HepG2 (cell line): ENCODE measurements at regions not wholly inside any gene's neighbourhood (a gene's known extent, or its start where the extent isn't known, plus 50 kb on each side); places are given as distances from the start of the nearest gene placed in this dataset.

Source experiments
- ATAC-seq: fragments of 200-7000 bp; cut with Tn5 transposase; 3 replicates; pipeline ENCODE4 v1.9.1; 2020; ENCODE audit warnings: mild to moderate bottlenecking, moderate library complexity
- BruUV-seq: library from RNA; stranded (reverse); fragments of 400-500 nt; replicated peaks from 2 replicates; lab custom pipeline; 2021; lab: Mats Ljungman, UMichigan
- CTCF ChIA-PET: fragments of 300-600 bp; formaldehyde crosslinking; extraction: SDS; loops from one replicate; lab custom pipeline; 2021; ENCODE audit warnings: low total read pairs, inconsistent platforms, low intra/inter-chr PET ratio; lab: Yijun Ruan, JAX
- POLR2A ChIA-PET: fragments of 350-600 bp; sonication (Branson Sonifier 250); formaldehyde crosslinking; loops from one replicate; lab custom pipeline; 2020; ENCODE audit warnings: antibody characterized with exemption, inconsistent platforms; lab: Yijun Ruan, JAX
- DNase-seq: peaks from one replicate; pipeline ENCODE4 v3.0.0-alpha.2; 2015; ENCODE audit warnings: low spot score
- FAIRE-seq: peaks from 3 replicates; lab custom pipeline; 2011; peaks lifted over from hg19 to GRCh38; lab: Jason Lieb, UNC
- H2AFZ ChIP-seq: one replicate; pipeline ENCODE4 v1.6.1; 2011; ENCODE audit warnings: low read length, inconsistent platforms
- H3K27ac ChIP-seq: fragments of 300-600 bp; 3 replicates; pipeline ENCODE4 v1.8.0; 2011; ENCODE audit warnings: mixed run types, mild to moderate bottlenecking, mixed read lengths, low read length, inconsistent platforms; ENCODE audit not compliant: insufficient read depth; ENCODE audit errors: extremely low read length
- H3K27me3 ChIP-seq, 2 experiments: fragments of 200-600 bp in 1 of 2; 2 replicates in 1 of 2; 3 replicates in 1 of 2; pipeline versions ENCODE4 v1.6.0 to v1.8.0; 2011; ENCODE audit warnings: low read length in 2 of 2, mild to moderate bottlenecking in 2 of 2, moderate library complexity in 2 of 2, inconsistent platforms in 1 of 2; ENCODE audit not compliant: insufficient read depth in 2 of 2, control insufficient read depth in 1 of 2
- H3K36me3 ChIP-seq, 2 experiments: fragments of 200-600 bp in 1 of 2; replicated peaks in 1 of 2; 2 replicates in 1 of 2; 3 replicates in 1 of 2; pipeline versions ENCODE4 v1.5.1 to v1.8.0; 2011; ENCODE audit warnings: low read length in 2 of 2, inconsistent platforms in 1 of 2; ENCODE audit not compliant: insufficient read depth in 2 of 2, control insufficient read depth in 1 of 2
- H3K4me1 ChIP-seq: 2 replicates; pipeline ENCODE4 v1.5.1; 2012; ENCODE audit warnings: low read length, inconsistent platforms; ENCODE audit not compliant: insufficient read depth
- H3K4me2 ChIP-seq: 2 replicates; pipeline ENCODE4 v1.6.0; 2011; ENCODE audit warnings: low read depth, low read length, inconsistent platforms
- H3K4me3 ChIP-seq, 3 experiments: fragments of 200-600 bp in 1 of 3; sonication (generic), shearing (Covaris generic) in 1 of 3; replicated peaks in 1 of 3; 2 replicates each; pipeline ENCODE4 v1.5.1; 2011 to 2016; ENCODE audit warnings: low read length in 3 of 3, inconsistent platforms in 2 of 3, low read depth in 2 of 3, mild to moderate bottlenecking in 2 of 3, control low read depth in 1 of 3, mixed read lengths in 1 of 3; ENCODE audit not compliant: insufficient read depth in 1 of 3
- H3K79me2 ChIP-seq: one replicate; pipeline ENCODE4 v1.6.1; 2011; ENCODE audit warnings: low read length, inconsistent platforms; ENCODE audit not compliant: insufficient read depth
- H3K9ac ChIP-seq: 2 replicates; pipeline ENCODE4 v1.6.0; 2011; ENCODE audit warnings: mild to moderate bottlenecking, low read depth, low read length, inconsistent platforms; ENCODE audit not compliant: insufficient read depth
- H3K9me3 ChIP-seq: 2 replicates; pipeline ENCODE4 v1.5.1; 2012; ENCODE audit warnings: mild to moderate bottlenecking, low read length
- H4K20me1 ChIP-seq: 2 replicates; pipeline ENCODE4 v1.6.0; 2011; ENCODE audit warnings: inconsistent platforms, mild to moderate bottlenecking, low read length, moderate library complexity; ENCODE audit not compliant: insufficient read depth
- FOSL2 ChIP-seq: sonication (generic); formaldehyde crosslinking; IDR thresholded peaks from 2 replicates; pipeline ENCODE4 v1.4.0; 2020; ENCODE audit warnings: missing genetic modification reagents
- HNF4G ChIP-seq, 2 experiments: sonication (generic) in 1 of 2; formaldehyde crosslinking in 1 of 2; IDR thresholded peaks; 2 replicates each; pipeline versions ENCODE4 v1.4.0 to v1.6.1; 2011 to 2020; ENCODE audit warnings: borderline replicate concordance in 2 of 2, low read depth in 2 of 2, mild to moderate bottlenecking in 2 of 2, low read length in 1 of 2, missing genetic modification reagents in 1 of 2, moderate library complexity in 1 of 2
- IRF2 ChIP-seq: IDR thresholded peaks from 2 replicates; pipeline ENCODE4 v1.6.1; 2018; ENCODE audit warnings: missing genetic modification reagents, missing compliant biosample characterization
- KAT7 ChIP-seq: IDR thresholded peaks from 2 replicates; pipeline ENCODE4 v1.6.1; 2018; ENCODE audit warnings: borderline replicate concordance, missing compliant biosample characterization
- KMT2B ChIP-seq: IDR thresholded peaks from 2 replicates; pipeline ENCODE4 v1.6.1; 2016; ENCODE audit warnings: missing genetic modification reagents, missing compliant biosample characterization
- MAFF ChIP-seq: IDR thresholded peaks from 2 replicates; pipeline ENCODE4 v1.6.1; 2011; ENCODE audit warnings: low read depth, low read length, improper control_type of control experiment
- MAFK ChIP-seq, 2 experiments: IDR thresholded peaks in 1 of 2; conservative IDR thresholded peaks in 1 of 2; 2 replicates each; pipeline ENCODE4 v1.6.1; 2011; ENCODE audit warnings: improper control_type of control experiment in 2 of 2, low read length in 2 of 2
- ZNF652 ChIP-seq: IDR thresholded peaks from 2 replicates; pipeline ENCODE4 v1.6.1; 2016; ENCODE audit warnings: low read depth, borderline replicate concordance
- ZNF770 ChIP-seq: sonication (generic); formaldehyde crosslinking; IDR thresholded peaks from 2 replicates; pipeline ENCODE4 v1.5.0; 2020; ENCODE audit warnings: mild to moderate bottlenecking, missing genetic modification reagents
- ZNF776 ChIP-seq: sonication (generic); formaldehyde crosslinking; IDR thresholded peaks from 2 replicates; pipeline ENCODE4 v1.4.0; 2020; ENCODE audit warnings: mild to moderate bottlenecking, missing genetic modification reagents
- WGBS: methylation state at CpG from one replicate; pipeline ENCODE4 v1.1.6; 2017; ENCODE audit warnings: low lambda C conversion rate; 5-methylcytosine and 5-hydroxymethylcytosine counted together
- in situ Hi-C: cut with HindIII; loops from 2 replicates; pipeline ENCODE4 v1.10.0; 2017; ENCODE audit warnings: low pct_unique_long_range_greater_than_20kb; ENCODE audit not compliant: extremely low pct_ligation_motif_present
- intact Hi-C: fragments of 100-400 bp; cut with micrococcal nuclease; formaldehyde crosslinking; loops from one replicate; pipeline ENCODE4 v1.10.0; 2022; ENCODE audit not compliant: unreplicated experiment
- TF ChIP-seq, protein P1 (sequence below): sonication (generic); formaldehyde crosslinking; IDR thresholded peaks from 2 replicates; pipeline ENCODE4 v1.4.0; 2020; ENCODE audit warnings: missing genetic modification reagents
- TF ChIP-seq, protein P2 (sequence below): sonication (generic); formaldehyde crosslinking; IDR thresholded peaks from 2 replicates; pipeline ENCODE4 v1.8.1; 2023; ENCODE audit warnings: mild to moderate bottlenecking, inconsistent platforms, moderate library complexity, missing genetic modification reagents, borderline replicate concordance

- no peak for TF ChIP-seq KAT7 (CRISPR knock-in tag)
Measured at GRCh38 chr13:90919153-90919552, 428.3 kb upstream of the MIR17HG start (continued).

- H3K9ac ChIP-seq, result no peak overlapping the region
- H3K4me3 ChIP-seq, result no peak overlapping the region
- H3K36me3 ChIP-seq, result no peaks in the 10 kb centered on the region
- intact Hi-C loops, result no loop called here
- BruUV-seq, result no TSS peak
- H3K9me3 ChIP-seq, result no peaks in the 10 kb centered on the region
- ATAC-seq, result no peak
- in situ Hi-C loops, result no loop called here
- POLR2A ChIA-PET, result no interaction called here
- CTCF ChIA-PET, result no interaction called here
- no peak for DNase-seq
- no peak for FAIRE-seq
- H4K20me1 ChIP-seq, result no peaks in the 10 kb centered on the region
- no peak overlapping the region for H2AFZ ChIP-seq
- peak; percentile 70 for TF ChIP-seq MAFF
- TF ChIP-seq MAFK (conservative IDR thresholded peaks at IDR 0.05 in 1 of 2, IDR thresholded peaks at IDR 0.05 in 1 of 2; ENCODE audit: low read length in 2 of 2), result peak; percentile 44 to 75; a peak in 3 of 4 replicates
- no peak for TF ChIP-seq ZNF776 (CRISPR knock-in tag)
- WGBS, result 0% methylated on average over 2 of the region's 2 CpGs
- no peak overlapping the region for H3K27ac ChIP-seq
- no peaks in the 10 kb centered on the region; a peak in 1 of 5 replicates for H3K27me3 ChIP-seq
- H3K4me1 ChIP-seq, result no peaks in the 10 kb centered on the region
- no peaks in the 10 kb centered on the region for H3K79me2 ChIP-seq
- no peak overlapping the region for H3K4me2 ChIP-seq
Measured at GRCh38 chr13:90926459-90926858, 421.0 kb upstream of the MIR17HG start.

GRCh38 chr13:90928109-90928508 is 419.4 kb upstream of the MIR17HG start:
- no peak overlapping the region for H3K4me2 ChIP-seq
- DNase-seq (no peak), ATAC-seq (no peak), FAIRE-seq (no peak)
- no peak overlapping the region for H3K27ac ChIP-seq
- in situ Hi-C loops (no loop called here), intact Hi-C loops (no loop called here)
- no peaks in the 10 kb centered on the region for H4K20me1 ChIP-seq
- no peak overlapping the region for H3K4me3 ChIP-seq
- no peak overlapping the region for H3K9ac ChIP-seq
- H3K27me3 ChIP-seq, result no peaks in the 10 kb centered on the region; a peak in 1 of 5 replicates
- no peak for TF ChIP-seq KMT2B (CRISPR knock-in tag)
- no peak for TF ChIP-seq FOSL2 (CRISPR knock-in tag)
- TF ChIP-seq, protein P1, sequence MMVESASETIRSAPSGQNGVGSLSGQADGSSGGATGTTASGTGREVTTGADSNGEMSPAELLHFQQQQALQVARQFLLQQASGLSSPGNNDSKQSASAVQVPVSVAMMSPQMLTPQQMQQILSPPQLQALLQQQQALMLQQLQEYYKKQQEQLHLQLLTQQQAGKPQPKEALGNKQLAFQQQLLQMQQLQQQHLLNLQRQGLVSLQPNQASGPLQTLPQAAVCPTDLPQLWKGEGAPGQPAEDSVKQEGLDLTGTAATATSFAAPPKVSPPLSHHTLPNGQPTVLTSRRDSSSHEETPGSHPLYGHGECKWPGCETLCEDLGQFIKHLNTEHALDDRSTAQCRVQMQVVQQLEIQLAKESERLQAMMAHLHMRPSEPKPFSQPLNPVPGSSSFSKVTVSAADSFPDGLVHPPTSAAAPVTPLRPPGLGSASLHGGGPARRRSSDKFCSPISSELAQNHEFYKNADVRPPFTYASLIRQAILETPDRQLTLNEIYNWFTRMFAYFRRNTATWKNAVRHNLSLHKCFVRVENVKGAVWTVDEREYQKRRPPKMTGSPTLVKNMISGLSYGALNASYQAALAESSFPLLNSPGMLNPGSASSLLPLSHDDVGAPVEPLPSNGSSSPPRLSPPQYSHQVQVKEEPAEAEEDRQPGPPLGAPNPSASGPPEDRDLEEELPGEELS (CRISPR knock-in tag), result no peak
- TF ChIP-seq ZNF770 (CRISPR knock-in tag), result no peak
- TF ChIP-seq HNF4G (IDR thresholded peaks at IDR 0.05; ENCODE audit: borderline replicate concordance, low read depth, low read length), result no peak
- TF ChIP-seq HNF4G (CRISPR knock-in tag; IDR thresholded peaks at IDR 0.05; ENCODE audit: borderline replicate concordance, low read depth), result no peak
- TF ChIP-seq IRF2 (CRISPR knock-in tag), result no peak
- TF ChIP-seq ZNF652 (CRISPR knock-in tag), result no peak
- TF ChIP-seq, protein P2, sequence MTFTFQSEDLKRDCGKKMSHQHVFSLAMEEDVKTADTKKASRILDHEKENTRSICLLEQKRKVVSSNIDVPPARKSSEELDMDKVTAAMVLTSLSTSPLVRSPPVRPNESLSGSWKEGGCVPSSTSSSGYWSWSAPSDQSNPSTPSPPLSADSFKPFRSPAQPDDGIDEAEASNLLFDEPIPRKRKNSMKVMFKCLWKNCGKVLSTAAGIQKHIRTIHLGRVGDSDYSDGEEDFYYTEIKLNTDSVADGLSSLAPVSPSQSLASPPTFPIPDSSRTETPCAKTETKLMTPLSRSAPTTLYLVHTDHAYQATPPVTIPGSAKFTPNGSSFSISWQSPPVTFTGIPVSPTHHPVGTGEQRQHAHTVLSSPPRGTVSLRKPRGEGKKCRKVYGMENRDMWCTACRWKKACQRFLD (CRISPR knock-in tag), result no peak
- H3K36me3 ChIP-seq, result no peaks in the 10 kb centered on the region
- no peak overlapping the region for H2AFZ ChIP-seq
- CTCF ChIA-PET, result no interaction called here
- no peaks in the 10 kb centered on the region for H3K9me3 ChIP-seq
- H3K79me2 ChIP-seq, result no peaks in the 10 kb centered on the region
- no TSS peak for BruUV-seq
- H3K4me1 ChIP-seq, result no peaks in the 10 kb centered on the region
- 1% methylated on average over 6 of the region's 7 CpGs for WGBS
- POLR2A ChIA-PET, result no interaction called here
